HEK293 (cell line): ENCODE measurements at regions not wholly inside any gene's neighbourhood (a gene's known extent, or its start where the extent isn't known, plus 50 kb on each side); places are given as distances from the start of the nearest gene placed in this dataset.

ENCODE experiments used
- CTCF ChIA-PET: fragments of 350-600 bp; formaldehyde crosslinking; extraction: SDS; loops from one replicate; lab custom pipeline; 2021; ENCODE audit warnings: antibody characterized with exemption; lab: Yijun Ruan, JAX
- POLR2A ChIA-PET: fragments of 300-600 bp; formaldehyde crosslinking; extraction: SDS; loops from one replicate; lab custom pipeline; 2020; ENCODE audit warnings: antibody characterized with exemption, inconsistent platforms; lab: Yijun Ruan, JAX
- H3K27ac ChIP-seq: fragments of 200-500 bp; sonication (Bioruptor generic); 2 replicates; pipeline ENCODE4 v1.5.1; 2014; ENCODE audit warnings: low read depth, low read length, control low read depth, inconsistent platforms; ENCODE audit errors: extremely low read depth
- H3K36me3 ChIP-seq, 2 experiments: fragments of 200-500 bp in 1 of 2; sonication (Bioruptor generic) in 1 of 2; 1 replicate in 1 of 2; 2 replicates in 1 of 2; pipeline ENCODE4 v1.5.1; 2014 to 2017; ENCODE audit warnings: inconsistent platforms in 2 of 2, low read length in 2 of 2; ENCODE audit not compliant: control insufficient read depth in 2 of 2, insufficient read depth in 1 of 2
- H3K4me1 ChIP-seq: fragments of 200-500 bp; sonication (Bioruptor generic); 2 replicates; pipeline ENCODE4 v1.5.1; 2014; ENCODE audit warnings: mild to moderate bottlenecking, low read length, inconsistent platforms; ENCODE audit not compliant: control insufficient read depth, insufficient read depth
- H3K4me3 ChIP-seq: 2 replicates; pipeline ENCODE4 v1.5.1; 2011; ENCODE audit warnings: low read depth, mild to moderate bottlenecking, control low read depth, low read length, moderate library complexity
- H3K9me3 ChIP-seq: fragments of 200-500 bp; sonication (Bioruptor generic); 2 replicates; pipeline ENCODE4 v1.5.1; 2014; ENCODE audit warnings: low read depth, low read length, inconsistent platforms; ENCODE audit not compliant: control insufficient read depth, insufficient read depth
- BCL11A ChIP-seq: fragments of 450-650 bp; formaldehyde crosslinking; IDR thresholded peaks from 2 replicates; pipeline ENCODE4 v1.5.1; 2016; ENCODE audit warnings: low read depth, missing biosample characterization, missing genetic modification characterization
- KLF10 ChIP-seq: fragments of 450-650 bp; IDR thresholded peaks from 2 replicates; pipeline ENCODE4 v1.5.1; 2018; ENCODE audit warnings: missing biosample characterization, mild to moderate bottlenecking, missing genetic modification characterization
- KLF16 ChIP-seq: fragments of 450-650 bp; formaldehyde crosslinking; IDR thresholded peaks from 2 replicates; pipeline ENCODE4 v1.5.1; 2017; ENCODE audit warnings: missing biosample characterization, missing genetic modification characterization
- MYNN ChIP-seq: fragments of 450-650 bp; formaldehyde crosslinking; IDR thresholded peaks from 2 replicates; pipeline ENCODE4 v1.5.1; 2016; ENCODE audit warnings: missing biosample characterization, missing genetic modification characterization, borderline replicate concordance
- PRDM10 ChIP-seq: fragments of 450-650 bp; formaldehyde crosslinking; IDR thresholded peaks from 2 replicates; pipeline ENCODE4 v1.5.1; 2016; ENCODE audit warnings: missing biosample characterization, missing genetic modification characterization
- PRDM4 ChIP-seq: fragments of 450-650 bp; formaldehyde crosslinking; IDR thresholded peaks from 2 replicates; pipeline ENCODE4 v1.5.1; 2017; ENCODE audit warnings: missing biosample characterization, missing genetic modification characterization
- SALL2 ChIP-seq: fragments of 450-650 bp; formaldehyde crosslinking; IDR thresholded peaks from 2 replicates; pipeline ENCODE4 v1.5.0; 2017; ENCODE audit warnings: missing biosample characterization, mild to moderate bottlenecking, missing genetic modification characterization, borderline replicate concordance
- ZBTB20 ChIP-seq: fragments of 450-650 bp; formaldehyde crosslinking; IDR thresholded peaks from 2 replicates; pipeline ENCODE4 v1.5.1; 2016; ENCODE audit warnings: missing biosample characterization, missing genetic modification characterization
- ZBTB48 ChIP-seq: fragments of 450-650 bp; formaldehyde crosslinking; IDR thresholded peaks from 2 replicates; pipeline ENCODE4 v1.5.1; 2016; ENCODE audit warnings: missing biosample characterization, missing genetic modification characterization
- ZBTB49 ChIP-seq: fragments of 450-650 bp; formaldehyde crosslinking; IDR thresholded peaks from 2 replicates; pipeline ENCODE4 v1.5.1; 2016; ENCODE audit warnings: missing biosample characterization, missing genetic modification characterization, low read depth
- ZIC2 ChIP-seq: fragments of 450-650 bp; formaldehyde crosslinking; IDR thresholded peaks from 2 replicates; pipeline ENCODE4 v1.5.1; 2016; ENCODE audit warnings: missing biosample characterization, missing genetic modification characterization
- ZNF133 ChIP-seq: fragments of 450-650 bp; formaldehyde crosslinking; IDR thresholded peaks from 2 replicates; pipeline ENCODE4 v1.5.1; 2016; ENCODE audit warnings: missing biosample characterization, missing genetic modification characterization
- ZNF223 ChIP-seq: fragments of 450-650 bp; formaldehyde crosslinking; IDR thresholded peaks from 2 replicates; pipeline ENCODE4 v1.5.1; 2016; ENCODE audit warnings: missing biosample characterization, missing genetic modification characterization
- ZNF391 ChIP-seq: fragments of 450-650 bp; formaldehyde crosslinking; IDR thresholded peaks from 2 replicates; pipeline ENCODE4 v1.5.1; 2016; ENCODE audit warnings: low read depth, missing biosample characterization, missing genetic modification characterization, borderline replicate concordance
- ZNF513 ChIP-seq: fragments of 450-650 bp; IDR thresholded peaks from 2 replicates; pipeline ENCODE4 v1.5.1; 2018; ENCODE audit warnings: missing biosample characterization, missing genetic modification characterization
- ZNF518A ChIP-seq: fragments of 450-650 bp; formaldehyde crosslinking; conservative IDR thresholded peaks from 2 replicates; pipeline ENCODE4 v1.5.1; 2016; ENCODE audit warnings: low read depth, missing biosample characterization, missing genetic modification characterization
- ZXDB ChIP-seq: fragments of 450-650 bp; formaldehyde crosslinking; IDR thresholded peaks from 2 replicates; pipeline ENCODE4 v1.5.1; 2016; ENCODE audit warnings: missing biosample characterization, missing genetic modification characterization

- no peaks in the 10 kb centered on the region for H3K36me3 ChIP-seq
- no peaks in the 10 kb centered on the region for H3K9me3 ChIP-seq
- ChIA-PET CTCF (no interaction called here), POLR2A (no interaction called here)
- H3K4me1 ChIP-seq: no peaks in the 10 kb centered on the region
- no peak overlapping the region for H3K4me3 ChIP-seq
- H3K27ac ChIP-seq: no peak overlapping the region
- no peak for TF ChIP-seq ZNF391 (tag by site-specific recombination)
- TF ChIP-seq PRDM10 (tag by site-specific recombination): no peak
- TF ChIP-seq ZNF223 (tag by site-specific recombination): no peak
- no peak for TF ChIP-seq BCL11A
- no peak for TF ChIP-seq ZBTB20 (tag by site-specific recombination)
- TF ChIP-seq ZBTB48: no peak
Measured at GRCh38 chr14:86091811-86092210, 561.9 kb downstream of the FLRT2 start.

GRCh38 chr14:86088156-86088555, 558.2 kb downstream of the FLRT2 start:
- TF ChIP-seq ZNF513 (tag by site-specific recombination) (no peak), PRDM4 (tag by site-specific recombination) (no peak), ZIC2 (tag by site-specific recombination) (no peak), ZBTB49 (tag by site-specific recombination) (no peak), SALL2 (tag by site-specific recombination) (no peak), MYNN (no peak), KLF10 (no peak), ZXDB (tag by site-specific recombination) (no peak), KLF16 (tag by site-specific recombination) (no peak), ZNF518A (tag by site-specific recombination) (no peak), ZNF133 (tag by site-specific recombination) (no peak)
- ChIA-PET CTCF (no interaction called here), POLR2A (no interaction called here)
- Histone ChIP-seq H3K4me1 (no peaks in the 10 kb centered on the region), H3K9me3 (no peaks in the 10 kb centered on the region), H3K36me3 (no peaks in the 10 kb centered on the region), H3K4me3 (no peak overlapping the region), H3K27ac (no peak overlapping the region)
